GM12878 (cell line): ENCODE measurements at regions not wholly inside any gene's neighbourhood (a gene's known extent, or its start where the extent isn't known, plus 50 kb on each side); places are given as distances from the start of the nearest gene placed in this dataset.

Source experiments
- ATAC-seq: fragments of 200-7000 bp; cut with Tn5 transposase; 3 replicates; pipeline ENCODE4 v1.9.1; 2020; ENCODE audit warnings: mild to moderate bottlenecking, moderate library complexity
- BruUV-seq: library from RNA; stranded (reverse); fragments of 400-500 nt; replicated peaks from 2 replicates; lab custom pipeline; 2021; lab: Mats Ljungman, UMichigan
- CTCF ChIA-PET: fragments of 300-600 bp; sonication (Branson Sonifier 250); formaldehyde crosslinking; extraction: SDS; loops from one replicate; lab custom pipeline; 2021; ENCODE audit warnings: inconsistent platforms; lab: Yijun Ruan, JAX
- POLR2A ChIA-PET: fragments of 350-600 bp; formaldehyde crosslinking; extraction: SDS; loops from one replicate; lab custom pipeline; 2021; ENCODE audit warnings: inconsistent platforms; lab: Charles Lee
- RAD21 ChIA-PET: fragments of 300-600 bp; sonication (Branson Sonifier 250); formaldehyde crosslinking; loops from one replicate; lab custom pipeline; 2023; ENCODE audit warnings: antibody characterized with exemption; ENCODE audit not compliant: unreplicated experiment; lab: Charles Lee
- SMC1A ChIA-PET: fragments of 300-600 bp; sonication (Branson Sonifier 250); formaldehyde crosslinking; loops from one replicate; lab custom pipeline; 2023; ENCODE audit not compliant: unreplicated experiment, uncharacterized antibody; lab: Charles Lee
- DNase-seq: peaks from one replicate; pipeline ENCODE4 v3.0.0-alpha.2; 2011; ENCODE audit warnings: low read depth, low spot score
- FAIRE-seq: peaks from 3 replicates; lab custom pipeline; 2011; peaks lifted over from hg19 to GRCh38; lab: Jason Lieb, UNC
- H2AFZ ChIP-seq: 2 replicates; pipeline ENCODE4 v1.6.0; 2011; ENCODE audit warnings: low read depth, low read length, control low read depth; ENCODE audit not compliant: control insufficient read depth
- H3K27ac ChIP-seq: 2 replicates; pipeline ENCODE4 v1.5.1; 2011; ENCODE audit warnings: control low read depth; ENCODE audit not compliant: control insufficient read depth, insufficient read depth
- H3K27me3 ChIP-seq, 2 experiments: replicated peaks in 1 of 2; 2 replicates each; pipeline versions ENCODE4 v1.6.0 to v1.6.1; 2011; ENCODE audit warnings: low read length in 1 of 2; ENCODE audit not compliant: control insufficient read depth in 2 of 2, insufficient read depth in 2 of 2
- H3K36me3 ChIP-seq, 2 experiments: 2 replicates each; pipeline ENCODE4 v1.5.1; 2011; ENCODE audit warnings: low read length in 1 of 2; ENCODE audit not compliant: control insufficient read depth in 2 of 2, insufficient read depth in 2 of 2
- H3K4me1 ChIP-seq: 2 replicates; pipeline ENCODE4 v1.6.1; 2011; ENCODE audit warnings: mild to moderate bottlenecking, low read length, moderate library complexity, mixed read lengths; ENCODE audit not compliant: control insufficient read depth, insufficient read depth
- H3K4me2 ChIP-seq: 2 replicates; pipeline ENCODE4 v1.6.0; 2011; ENCODE audit warnings: control low read depth; ENCODE audit not compliant: control insufficient read depth, insufficient read depth
- H3K4me3 ChIP-seq: fragments of 200-600 bp; sonication (generic); 2 replicates; pipeline ENCODE4 v1.5.1; 2016
- H3K79me2 ChIP-seq: 2 replicates; pipeline ENCODE4 v1.6.0; 2011; ENCODE audit warnings: low read length; ENCODE audit not compliant: control insufficient read depth, insufficient read depth
- H3K9ac ChIP-seq: 2 replicates; pipeline ENCODE4 v1.8.0; 2011; ENCODE audit warnings: low read length, control low read depth, mixed read lengths; ENCODE audit not compliant: control insufficient read depth, insufficient read depth
- H3K9me3 ChIP-seq: replicated peaks from 3 replicates; pipeline ENCODE4 v1.5.1; 2011; ENCODE audit warnings: mild to moderate bottlenecking, low read length; ENCODE audit not compliant: control insufficient read depth, insufficient read depth
- H4K20me1 ChIP-seq: 2 replicates; pipeline ENCODE4 v1.6.0; 2011; ENCODE audit not compliant: control insufficient read depth, insufficient read depth
- BRCA1 ChIP-seq: IDR thresholded peaks from 2 replicates; pipeline ENCODE4 v1.6.1; 2011; ENCODE audit warnings: low read depth, low read length, improper control_type of control experiment
- CHD4 ChIP-seq: fragments of 200-600 bp; sonication (generic); IDR thresholded peaks from 2 replicates; pipeline ENCODE4 v1.6.1; 2016; ENCODE audit warnings: mild to moderate bottlenecking
- ETV6 ChIP-seq, 2 experiments: fragments of 450-650 bp in 1 of 2; IDR thresholded peaks in 1 of 2; conservative IDR thresholded peaks in 1 of 2; 2 replicates each; pipeline ENCODE4 v1.6.1; 2014; ENCODE audit warnings: antibody characterized with exemption in 1 of 2, borderline replicate concordance in 1 of 2, low read depth in 1 of 2, mild to moderate bottlenecking in 1 of 2, moderate library complexity in 1 of 2
- IKZF2 ChIP-seq, 2 experiments: fragments of 450-650 bp; IDR thresholded peaks; 2 replicates each; pipeline ENCODE4 v1.6.1; 2017; ENCODE audit warnings: mild to moderate bottlenecking in 2 of 2, moderate library complexity in 2 of 2
- LARP7 ChIP-seq: fragments of 450-650 bp; IDR thresholded peaks from 2 replicates; pipeline ENCODE4 v1.6.1; 2017; ENCODE audit warnings: mild to moderate bottlenecking
- NR2F1 ChIP-seq: fragments of 450-650 bp; conservative IDR thresholded peaks from 2 replicates; pipeline ENCODE4 v1.6.1; 2017; ENCODE audit warnings: mild to moderate bottlenecking
- RCOR1 ChIP-seq: conservative IDR thresholded peaks from 2 replicates; pipeline ENCODE4 v1.6.1; 2012; ENCODE audit warnings: low read depth, low read length, improper control_type of control experiment
- RFX5 ChIP-seq: IDR thresholded peaks from 2 replicates; pipeline ENCODE4 v1.6.1; 2011; ENCODE audit warnings: low read depth, low read length, improper control_type of control experiment
- STAT3 ChIP-seq: IDR thresholded peaks from 2 replicates; pipeline ENCODE4 v1.6.1; 2011; ENCODE audit warnings: low read depth, low read length, improper control_type of control experiment
- TARDBP ChIP-seq: IDR thresholded peaks from 2 replicates; pipeline ENCODE4 v1.6.1; 2016; ENCODE audit warnings: borderline replicate concordance
- ZBTB11 ChIP-seq: fragments of 450-650 bp; formaldehyde crosslinking; IDR thresholded peaks from 2 replicates; pipeline ENCODE4 v1.5.0; 2022; ENCODE audit warnings: mild to moderate bottlenecking, missing genetic modification characterization
- ZNF207 ChIP-seq: fragments of 450-650 bp; IDR thresholded peaks from 2 replicates; pipeline ENCODE4 v1.6.1; 2014; ENCODE audit warnings: antibody characterized with exemption, mild to moderate bottlenecking, borderline replicate concordance
- ZZZ3 ChIP-seq: IDR thresholded peaks from 2 replicates; pipeline ENCODE4 v1.6.1; 2011; ENCODE audit warnings: low read depth; ENCODE audit not compliant: control insufficient read depth, insufficient read length
- WGBS: methylation state at CpG from one replicate; pipeline ENCODE4 v1.1.6; 2016; ENCODE audit warnings: low lambda C conversion rate; ENCODE audit not compliant: insufficient replicate concordance, insufficient coverage; ENCODE audit errors: missing lambda C conversion rate; 5-methylcytosine and 5-hydroxymethylcytosine counted together
- in situ Hi-C: fragments of 300-500 bp; cut with MboI; formaldehyde crosslinking; loops from 9 replicates; pipeline ENCODE4 v1.14.3; 2018; ENCODE audit warnings: mixed read lengths
- intact Hi-C: fragments of 100-400 bp; cut with micrococcal nuclease; formaldehyde crosslinking; loops from one replicate; pipeline ENCODE4 v1.14.2; 2022; ENCODE audit not compliant: unreplicated experiment

- in situ Hi-C loops, result no loop called here
These were observed 894.9 kb downstream of the VRK1 start for GRCh38 chr14:97692084-97692483.

GRCh38 chr14:97695456-97695981, 898.3 kb downstream of the VRK1 start:
- ChIA-PET POLR2A (no interaction called here), SMC1A (no interaction called here), RAD21 (no interaction called here), CTCF (no interaction called here)
- WGBS, result 24% methylated on average over 5 of the region's 5 CpGs
- in situ Hi-C loops, result no loop called here
- Histone ChIP-seq H3K36me3 (no peaks in the 10 kb centered on the region), H3K4me1 (no peaks in the 10 kb centered on the region; the same call in 1 of the 2 replicates), H3K4me2 (no peak overlapping the region), H3K27ac (no peak overlapping the region), H4K20me1 (no peaks in the 10 kb centered on the region), H3K27me3 (no peaks in the 10 kb centered on the region; a peak in 1 of 4 replicates), H2AFZ (no peak overlapping the region), H3K4me3 (no peak overlapping the region), H3K9ac (no peak overlapping the region), H3K9me3 (no peaks in the 10 kb centered on the region; the same call in 1 of the 3 replicates), H3K79me2 (no peaks in the 10 kb centered on the region)
- no peak for DNase-seq
- no TSS peak for BruUV-seq
- FAIRE-seq, result no peak
- ATAC-seq, result no peak
- intact Hi-C loops, result no loop called here
- TF ChIP-seq ZZZ3 (no peak), TARDBP (no peak), BRCA1 (no peak), STAT3 (no peak), CHD4 (no peak), NR2F1 (no peak), LARP7 (no peak), ETV6 (conservative IDR thresholded peaks at IDR 0.05 in 1 of 2, IDR thresholded peaks at IDR 0.05 in 1 of 2; ENCODE audit: borderline replicate concordance in 1 of 2, low read depth in 1 of 2) (no peak), RFX5 (no peak), ZBTB11 (CRISPR knock-in tag) (no peak), RCOR1 (no peak)

More at GRCh38 chr14:97692084-97692483, 894.9 kb downstream of the VRK1 start:
- ChIA-PET RAD21 (no interaction called here), CTCF (no interaction called here), SMC1A (no interaction called here), POLR2A (no interaction called here)
- Histone ChIP-seq H3K36me3 (no peaks in the 10 kb centered on the region), H3K79me2 (no peaks in the 10 kb centered on the region), H3K4me1 (no peaks in the 10 kb centered on the region), H3K4me2 (no peak overlapping the region), H3K9me3 (no peaks in the 10 kb centered on the region; the same call in 1 of the 3 replicates), H4K20me1 (no peaks in the 10 kb centered on the region), H3K27ac (no peak overlapping the region), H3K27me3 (no peaks in the 10 kb centered on the region; a peak in 1 of 4 replicates), H3K9ac (no peak overlapping the region), H3K4me3 (no peak overlapping the region), H2AFZ (no peak overlapping the region)
- WGBS, result 9% methylated on average over 6 of the region's 6 CpGs
- TF ChIP-seq CHD4, result no peak
- TF ChIP-seq ZNF207, result no peak
- no peak for TF ChIP-seq IKZF2 (IDR thresholded peaks at IDR 0.05)
- no peak for DNase-seq
- ATAC-seq, result no peak
- FAIRE-seq, result no peak
- no TSS peak for BruUV-seq
- intact Hi-C loops, result no loop called here
